H1 (cell line): ENCODE measurements at regions not wholly inside any gene's neighbourhood (a gene's known extent, or its start where the extent isn't known, plus 50 kb on each side); places are given as distances from the start of the nearest gene placed in this dataset.

Experiments
- CTCF ChIA-PET: fragments of 300-600 bp; sonication (Branson Sonifier 250); formaldehyde crosslinking; loops from one replicate; lab custom pipeline; 2021; ENCODE audit not compliant: partially characterized antibody; lab: Charles Lee
- POLR2A ChIA-PET: fragments of 300-600 bp; sonication (Branson Sonifier 250); formaldehyde crosslinking; loops from one replicate; lab custom pipeline; 2021; ENCODE audit warnings: inconsistent platforms; ENCODE audit not compliant: partially characterized antibody; lab: Charles Lee
- DNase-seq, 2 experiments: peaks; one replicate each; pipeline versions ENCODE4 v3.0.0 to v3.0.0-alpha.2; 2010 to 2022; ENCODE audit warnings: low spot score in 2 of 2, low read depth in 1 of 2, mixed read lengths in 1 of 2
- FAIRE-seq: peaks from 2 replicates; lab custom pipeline; 2011; peaks lifted over from hg19 to GRCh38; lab: Jason Lieb, UNC
- H2AFZ ChIP-seq: 2 replicates; pipeline ENCODE4 v1.8.1; 2012; ENCODE audit warnings: low read length, inconsistent platforms
- H2AK5ac ChIP-seq: 2 replicates; pipeline ENCODE4 v1.6.1; 2013; ENCODE audit warnings: low read depth, low read length
- H2BK120ac ChIP-seq: replicated peaks from 2 replicates; pipeline ENCODE3; 2013; ENCODE audit warnings: low read depth, low read length, inconsistent platforms
- H2BK12ac ChIP-seq: 2 replicates; pipeline ENCODE4 v1.6.1; 2013; ENCODE audit warnings: low read depth, low read length
- H2BK15ac ChIP-seq: 2 replicates; pipeline ENCODE4 v1.6.1; 2013; ENCODE audit warnings: low read length
- H2BK20ac ChIP-seq: 2 replicates; pipeline ENCODE4 v1.6.1; 2013; ENCODE audit warnings: low read length
- H2BK5ac ChIP-seq: 2 replicates; pipeline ENCODE4 v1.6.1; 2013; ENCODE audit warnings: low read depth, low read length
- H3K14ac ChIP-seq: 2 replicates; pipeline ENCODE4 v1.6.1; 2013; ENCODE audit warnings: inconsistent platforms; ENCODE audit not compliant: insufficient read length
- H3K18ac ChIP-seq: 2 replicates; pipeline ENCODE4 v1.6.1; 2013; ENCODE audit warnings: low read length; ENCODE audit errors: extremely low read depth
- H3K23ac ChIP-seq: 2 replicates; pipeline ENCODE4 v1.6.1; 2013; ENCODE audit warnings: inconsistent platforms; ENCODE audit not compliant: insufficient read length
- H3K23me2 ChIP-seq: 2 replicates; pipeline ENCODE4 v1.6.1; 2013; ENCODE audit warnings: low read depth, low read length
- H3K27ac ChIP-seq: 2 replicates; pipeline ENCODE4 v1.6.1; 2011; ENCODE audit warnings: low read depth, low read length, inconsistent platforms
- H3K27me3 ChIP-seq, 4 experiments: replicated peaks in 1 of 4; 1 replicate in 1 of 4; 2 replicates in 3 of 4; pipeline versions ENCODE4 v1.6.1 to v1.8.1; 2011 to 2013; ENCODE audit warnings: low read length in 3 of 4, mild to moderate bottlenecking in 3 of 4, inconsistent platforms in 2 of 4, mixed read lengths in 2 of 4, moderate library complexity in 1 of 4; ENCODE audit not compliant: control insufficient read depth in 3 of 4, insufficient read depth in 3 of 4; ENCODE audit errors: extremely low read depth in 1 of 4
- H3K36me3 ChIP-seq, 4 experiments: 2 replicates each; pipeline versions ENCODE4 v1.6.1 to v1.8.1; 2011 to 2013; ENCODE audit warnings: mild to moderate bottlenecking in 4 of 4, low read length in 3 of 4, moderate library complexity in 2 of 4, control low read depth in 1 of 4, inconsistent platforms in 1 of 4; ENCODE audit not compliant: insufficient read depth in 4 of 4, control insufficient read depth in 2 of 4
- H3K4ac ChIP-seq: replicated peaks from 2 replicates; pipeline ENCODE3; 2013; ENCODE audit warnings: low read length, low read depth, mixed read lengths, inconsistent platforms; ENCODE audit not compliant: insufficient read length
- H3K4me1 ChIP-seq, 4 experiments: replicated peaks in 1 of 4; 1 replicate in 1 of 4; 2 replicates in 3 of 4; pipeline versions ENCODE4 v1.6.1 to v1.8.1; 2011 to 2013; ENCODE audit warnings: low read length in 3 of 4, inconsistent platforms in 2 of 4, mixed read lengths in 1 of 4; ENCODE audit not compliant: insufficient read depth in 4 of 4, control insufficient read depth in 3 of 4
- H3K4me2 ChIP-seq, 2 experiments: 2 replicates each; pipeline versions ENCODE4 v1.6.1 to v1.8.1; 2011 to 2013; ENCODE audit warnings: low read depth in 2 of 2, low read length in 2 of 2, control low read depth in 1 of 2, inconsistent platforms in 1 of 2, mild to moderate bottlenecking in 1 of 2; ENCODE audit not compliant: insufficient read depth in 1 of 2
- H3K4me3 ChIP-seq, 4 experiments: fragments of 200-600, 300-600 bp in 1 of 4; sonication (generic), shearing (Covaris generic), sonication (Bioruptor Twin) in 1 of 4; 2 replicates each; pipeline versions ENCODE4 v1.5.1 to v1.8.1; 2011 to 2016; ENCODE audit warnings: low read length in 4 of 4, low read depth in 3 of 4, control low read depth in 2 of 4, inconsistent platforms in 2 of 4, mild to moderate bottlenecking in 2 of 4, mixed read lengths in 1 of 4, moderate library complexity in 1 of 4; ENCODE audit not compliant: insufficient read depth in 2 of 4; ENCODE audit errors: extremely low read depth in 1 of 4
- H3K56ac ChIP-seq: replicated peaks from 2 replicates; pipeline ENCODE3; 2013; ENCODE audit warnings: low read depth, mild to moderate bottlenecking, mixed read lengths, low read length, inconsistent platforms; ENCODE audit not compliant: insufficient read length
- H3K79me1 ChIP-seq: 2 replicates; pipeline ENCODE4 v1.6.1; 2013; ENCODE audit warnings: low read depth, low read length, control low read depth
- H3K79me2 ChIP-seq, 2 experiments: 2 replicates each; pipeline versions ENCODE4 v1.6.1 to v1.8.1; 2012 to 2013; ENCODE audit warnings: low read length in 2 of 2, mild to moderate bottlenecking in 2 of 2, inconsistent platforms in 1 of 2; ENCODE audit not compliant: insufficient read depth in 2 of 2, control insufficient read depth in 1 of 2
- H3K9ac ChIP-seq, 4 experiments: replicated peaks in 1 of 4; 1 replicate in 1 of 4; 2 replicates in 3 of 4; pipeline versions ENCODE4 v1.6.1 to v1.8.1; 2011 to 2013; ENCODE audit warnings: low read depth in 3 of 4, low read length in 3 of 4, control low read depth in 2 of 4, mild to moderate bottlenecking in 2 of 4, moderate library complexity in 2 of 4, inconsistent platforms in 1 of 4; ENCODE audit errors: extremely low read depth in 1 of 4
- H3K9me3 ChIP-seq, 2 experiments: 2 replicates each; pipeline versions ENCODE4 v1.6.1 to v1.8.1; 2012 to 2013; ENCODE audit warnings: mild to moderate bottlenecking in 2 of 2, moderate library complexity in 2 of 2, control low read depth in 1 of 2, inconsistent platforms in 1 of 2, low read depth in 1 of 2, low read length in 1 of 2, mixed read lengths in 1 of 2; ENCODE audit not compliant: insufficient read depth in 2 of 2
- H4K20me1 ChIP-seq, 2 experiments: replicated peaks in 1 of 2; 2 replicates each; pipeline versions ENCODE3 to v1.8.1; 2011 to 2013; ENCODE audit warnings: inconsistent platforms in 2 of 2, low read length in 2 of 2, mild to moderate bottlenecking in 1 of 2; ENCODE audit not compliant: insufficient read depth in 2 of 2, control insufficient read depth in 1 of 2
- H4K5ac ChIP-seq: 2 replicates; pipeline ENCODE4 v1.6.1; 2013; ENCODE audit warnings: low read length, low read depth, mixed read lengths, inconsistent platforms; ENCODE audit not compliant: insufficient read length
- H4K8ac ChIP-seq: 2 replicates; pipeline ENCODE4 v1.8.0; 2013; ENCODE audit warnings: mild to moderate bottlenecking, moderate library complexity, low read length, inconsistent platforms; ENCODE audit not compliant: insufficient read depth; ENCODE audit errors: extremely low read depth
- H4K91ac ChIP-seq: replicated peaks from 2 replicates; pipeline ENCODE3; 2013; ENCODE audit warnings: low read length, mixed read lengths, inconsistent platforms; ENCODE audit not compliant: insufficient read length
- GTF2F1 ChIP-seq: IDR thresholded peaks from 2 replicates; pipeline ENCODE4 v1.6.1; 2012; ENCODE audit warnings: low read depth, low read length, improper control_type of control experiment, borderline replicate concordance
- NANOG ChIP-seq: IDR thresholded peaks from 2 replicates; pipeline ENCODE4 v1.6.1; 2011; ENCODE audit warnings: low read length, low read depth, mild to moderate bottlenecking, inconsistent platforms; ENCODE audit not compliant: insufficient read depth, poor library complexity, severe bottlenecking
- NRF1 ChIP-seq: IDR thresholded peaks from 2 replicates; pipeline ENCODE4 v1.6.1; 2011; ENCODE audit warnings: mild to moderate bottlenecking, low read depth, low read length, improper control_type of control experiment
- SAP30 ChIP-seq: fragments of 300-600 bp; sonication (generic); IDR thresholded peaks from 2 replicates; pipeline ENCODE4 v1.7.1; 2012; ENCODE audit warnings: low read length, moderate library complexity, mild to moderate bottlenecking, inconsistent platforms; ENCODE audit not compliant: insufficient read depth, insufficient replicate concordance
- SIRT6 ChIP-seq: IDR thresholded peaks from one replicate; pipeline ENCODE4 v1.7.1; 2012; ENCODE audit warnings: low read length, inconsistent platforms
- TAF7 ChIP-seq: optimal IDR thresholded peaks from 2 replicates; pipeline ENCODE3; 2011; ENCODE audit warnings: low read depth, mild to moderate bottlenecking, inconsistent platforms, low read length, moderate library complexity, borderline replicate concordance
- TBP ChIP-seq: IDR thresholded peaks from 2 replicates; pipeline ENCODE4 v1.6.1; 2011; ENCODE audit warnings: low read depth, low read length, improper control_type of control experiment
- WGBS, 2 experiments: shearing (Covaris generic) in 1 of 2; methylation state at CpG; one replicate each; pipeline versions ENCODE4 v1.1.6 to v1.1.7; 2013 to 2015; ENCODE audit warnings: low lambda C conversion rate in 2 of 2, mixed read lengths in 2 of 2, inconsistent platforms in 1 of 2, low coverage in 1 of 2, missing lambda C conversion rate in 1 of 2; ENCODE audit not compliant: insufficient replicate concordance in 2 of 2, insufficient coverage in 1 of 2, insufficient read length in 1 of 2; ENCODE audit errors: extremely low coverage in 1 of 2, missing lambda C conversion rate in 1 of 2; 5-methylcytosine and 5-hydroxymethylcytosine counted together
- TF ChIP-seq, protein P1 (sequence below): IDR thresholded peaks from 2 replicates; pipeline ENCODE4 v1.6.1; 2012; ENCODE audit warnings: inconsistent platforms

GRCh38 chr4:136691607-136692006 is 840.7 kb downstream of the PCDH18 start:
- POLR2A ChIA-PET = no interaction called here
- Histone ChIP-seq H3K36me3 (no peaks in the 10 kb centered on the region), H4K8ac (no peak overlapping the region), H2BK20ac (no peak overlapping the region), H3K4me3 (no peak overlapping the region), H4K5ac (no peak overlapping the region), H3K79me1 (no peaks in the 10 kb centered on the region), H2AFZ (no peak overlapping the region), H2BK15ac (no peak overlapping the region), H2AK5ac (no peak overlapping the region), H2BK5ac (no peak overlapping the region), H3K79me2 (no peaks in the 10 kb centered on the region), H3K4ac (no peak overlapping the region), H3K9ac (no peak overlapping the region), H3K27me3 (no peaks in the 10 kb centered on the region), H3K4me1 (no peaks in the 10 kb centered on the region; a peak in 1 of 7 replicates), H4K20me1 (no peaks in the 10 kb centered on the region), H4K91ac (no peak overlapping the region), H3K18ac (no peak overlapping the region), H3K27ac (no peak overlapping the region), H3K23ac (no peak overlapping the region), H3K23me2 (no peaks in the 10 kb centered on the region), H2BK12ac (no peak overlapping the region), H3K14ac (no peak overlapping the region), H2BK120ac (no peak overlapping the region), H3K4me2 (no peak overlapping the region), H3K9me3 (no peaks in the 10 kb centered on the region), H3K56ac (no peak overlapping the region)
- CTCF ChIA-PET = interaction anchor here (0.5 to 2.1 kb wide), 5 partner anchors 12 to 364 kb away, joined by 3 to 6 read pairs (median 3); no protein-coding TSS in a partner anchor
- 91% methylated on average over 3 of the region's 3 CpGs; no CpG with 5 or more reads in 1 of the 2 experiments for WGBS, 2 experiments
- FAIRE-seq (no peak), DNase-seq (no peak)
- TF ChIP-seq NRF1 (no peak), GTF2F1 (no peak), TAF7 (no peak), SIRT6 (no peak), TBP (no peak), SAP30 (no peak), NANOG (no peak)
- TF ChIP-seq, protein P1, sequence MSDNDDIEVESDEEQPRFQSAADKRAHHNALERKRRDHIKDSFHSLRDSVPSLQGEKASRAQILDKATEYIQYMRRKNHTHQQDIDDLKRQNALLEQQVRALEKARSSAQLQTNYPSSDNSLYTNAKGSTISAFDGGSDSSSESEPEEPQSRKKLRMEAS = no peak
